GM03348 (cell line): ENCODE measurements at regions not wholly inside any gene's neighbourhood (a gene's known extent, or its start where the extent isn't known, plus 50 kb on each side); places are given as distances from the start of the nearest gene placed in this dataset.
"Not testable (repeated sequence)": the region's sequence is repeated elsewhere in the genome, so short reads cannot be mapped to it uniquely, and the experiment has no call there.

Experiments used
- DNase-seq: peaks from one replicate; pipeline ENCODE4 v3.0.0; 2012; ENCODE audit warnings: low spot score

DNA sequence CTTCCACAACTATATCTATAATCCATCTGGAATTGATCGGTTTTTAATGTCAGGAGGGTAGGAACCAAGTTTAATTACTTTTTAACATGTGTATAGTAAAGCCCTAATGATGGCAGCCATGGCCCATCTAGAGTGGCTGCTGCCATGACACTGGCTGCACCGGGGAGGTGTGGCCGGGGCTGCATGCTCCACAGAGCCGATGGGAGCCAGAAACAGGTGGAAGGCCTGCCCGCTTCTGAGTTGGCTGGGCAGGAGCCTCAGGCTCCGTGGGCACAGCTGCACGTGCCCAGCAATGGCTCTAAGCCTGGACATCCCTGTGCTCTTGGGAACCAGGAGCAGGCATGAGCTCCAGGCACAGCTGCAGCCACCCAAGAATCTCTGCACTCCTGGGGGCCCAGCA, 73.0 kb downstream of the GBP6 start:
- no peak for DNase-seq

DNA sequence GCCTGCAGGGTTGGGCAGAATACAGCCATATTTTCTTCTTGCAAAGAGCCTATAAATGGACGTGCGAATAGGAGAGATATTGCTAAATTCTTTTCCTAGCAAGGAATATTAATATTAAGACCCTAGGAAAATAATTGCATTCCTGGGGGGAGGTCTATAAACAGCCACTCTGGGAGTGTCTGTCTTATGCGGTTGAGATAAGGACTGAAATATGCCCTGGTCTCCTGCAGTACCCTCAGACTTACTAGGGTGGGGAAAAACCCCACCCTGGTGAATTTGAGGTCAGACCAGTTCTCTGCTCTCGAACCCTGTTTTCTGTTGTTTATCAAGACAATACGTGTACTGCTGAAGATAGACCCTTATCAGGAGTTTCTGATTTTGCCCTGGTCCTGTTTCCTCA, 74.4 kb downstream of the GBP6 start:
- DNase-seq: not testable (repeated sequence)

DNA sequence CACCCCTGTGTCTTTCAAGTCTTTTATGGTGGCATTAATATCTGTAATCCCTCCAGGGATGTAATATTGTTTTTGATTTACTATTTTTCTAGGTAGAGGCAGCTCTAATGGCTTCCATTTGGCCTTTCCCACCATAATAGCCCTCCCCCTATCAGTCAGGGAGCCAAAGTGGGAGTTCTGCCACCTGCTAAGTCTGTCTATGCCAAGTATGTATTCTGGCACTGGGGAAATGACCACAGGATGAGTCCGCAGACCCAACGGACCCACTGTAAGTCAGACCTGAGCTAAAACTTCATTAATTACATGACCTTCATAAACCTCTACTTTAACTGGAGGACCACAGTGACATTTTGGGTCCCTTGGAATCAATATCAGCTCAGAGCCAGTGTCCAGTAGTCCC, 77.1 kb downstream of the GBP6 start:
- no peak for DNase-seq

DNA sequence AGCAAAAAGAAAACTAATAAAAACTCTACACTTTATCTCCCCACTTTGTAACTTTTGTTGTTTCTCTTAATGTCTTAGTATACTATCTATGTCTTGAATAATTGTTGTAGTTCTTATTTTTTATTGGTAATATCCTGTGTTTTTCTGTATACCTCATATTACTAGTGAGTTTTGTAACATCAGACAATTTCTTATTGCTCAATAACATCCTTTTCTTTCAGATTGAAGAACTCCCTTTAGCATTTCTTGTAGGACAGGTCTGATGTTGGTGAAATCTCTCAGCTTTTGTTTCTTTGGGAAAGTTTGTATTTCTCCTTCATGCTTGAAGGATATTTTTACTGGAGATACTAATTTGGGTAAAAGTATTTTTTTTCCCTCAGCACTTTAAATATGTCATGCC, 79.8 kb upstream of the LRRC8B start:
- no peak for DNase-seq

DNA sequence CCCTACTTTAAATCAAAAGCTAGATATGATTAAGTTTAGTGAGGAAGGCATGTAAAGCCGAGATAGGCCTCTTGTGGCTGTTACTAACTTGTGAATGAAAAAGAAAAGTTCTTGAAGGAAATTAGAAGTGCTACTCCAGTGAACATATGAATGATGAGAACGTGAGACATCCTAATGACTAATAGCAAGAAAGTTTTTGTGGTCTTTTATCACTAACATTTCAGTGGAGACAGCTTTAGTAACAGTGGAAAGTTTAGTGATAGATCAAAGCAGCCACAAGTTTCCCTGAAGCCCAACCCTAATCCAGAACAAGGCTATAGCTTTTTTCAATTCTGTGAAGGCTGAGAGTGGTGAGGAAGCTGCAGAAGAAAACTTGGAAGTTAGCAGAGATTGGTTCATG, 73.6 kb upstream of the LRRC8B start:
- DNase-seq: peak; percentile 11

DNA sequence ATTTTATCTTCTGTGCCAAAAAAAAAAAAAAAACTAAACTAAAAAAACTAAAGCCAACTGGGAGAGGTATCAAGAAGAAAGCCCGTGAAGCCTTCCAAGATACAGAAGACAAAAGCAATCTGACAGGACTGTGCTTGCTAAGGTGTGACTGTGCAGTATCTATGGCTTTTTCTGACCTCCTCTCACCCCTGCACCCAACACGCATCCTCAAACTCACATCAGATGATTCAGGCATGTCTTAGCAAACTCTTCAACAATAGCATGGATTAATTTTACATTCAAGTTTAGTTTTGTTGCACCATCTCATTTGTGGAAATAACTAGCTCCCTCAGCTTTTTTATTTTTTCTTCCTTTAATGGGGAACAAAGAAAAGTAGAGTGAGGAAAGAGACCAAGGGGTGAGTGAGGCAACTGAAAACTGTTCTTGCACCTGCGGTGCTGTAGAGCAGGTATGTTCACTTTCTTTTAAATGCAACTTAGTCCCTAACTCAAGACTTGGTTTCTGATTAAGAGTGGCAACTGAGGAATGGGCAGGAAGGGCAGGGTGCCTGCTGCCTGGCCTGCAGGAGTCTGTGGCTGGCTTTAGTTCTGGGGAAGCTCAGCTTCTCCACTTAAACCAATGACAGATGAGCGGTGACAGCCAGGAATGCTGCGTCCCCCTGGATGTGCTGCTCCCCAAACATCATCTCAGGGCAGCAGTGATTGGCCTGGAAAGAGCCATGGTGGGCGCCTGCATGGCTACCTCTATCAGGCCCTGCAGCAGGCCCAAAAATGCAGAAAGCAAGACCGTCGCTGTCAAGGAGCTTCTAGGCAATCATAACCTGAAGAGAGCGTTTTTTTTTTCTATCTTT, 71.3 kb upstream of the LRRC8B start:
- no peak for DNase-seq

DNA sequence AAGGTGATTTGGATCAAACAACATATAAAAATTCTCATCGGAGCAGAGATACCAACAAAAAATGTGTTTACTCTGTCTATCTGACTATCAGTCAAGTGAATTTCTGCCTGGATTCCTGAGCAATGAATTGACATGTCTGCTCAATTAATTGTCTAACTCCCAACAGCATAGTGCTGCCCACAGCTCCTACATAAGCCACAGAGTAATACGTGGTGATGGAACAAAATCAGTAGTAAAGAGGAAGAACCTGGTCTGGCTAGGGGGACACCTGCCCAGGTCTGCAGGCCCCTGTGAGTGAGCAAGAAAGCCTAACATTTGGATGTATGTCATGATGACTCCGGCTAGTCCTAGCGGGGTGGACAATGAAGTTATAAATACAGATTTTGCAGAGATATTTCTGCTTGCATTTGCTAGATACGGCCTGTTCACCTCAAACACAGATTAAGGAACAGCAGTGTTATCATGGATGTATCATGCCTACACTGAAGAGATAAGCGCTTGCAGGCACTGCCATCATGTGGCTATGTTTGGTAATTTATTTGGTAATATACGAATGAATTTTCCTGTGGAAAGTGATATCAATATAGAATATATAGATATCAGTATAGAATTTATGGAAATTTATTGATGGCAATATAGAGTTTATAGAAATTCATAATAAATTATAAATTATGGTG, 69.6 kb upstream of the LRRC8B start:
- DNase-seq: peak; percentile 68

DNA sequence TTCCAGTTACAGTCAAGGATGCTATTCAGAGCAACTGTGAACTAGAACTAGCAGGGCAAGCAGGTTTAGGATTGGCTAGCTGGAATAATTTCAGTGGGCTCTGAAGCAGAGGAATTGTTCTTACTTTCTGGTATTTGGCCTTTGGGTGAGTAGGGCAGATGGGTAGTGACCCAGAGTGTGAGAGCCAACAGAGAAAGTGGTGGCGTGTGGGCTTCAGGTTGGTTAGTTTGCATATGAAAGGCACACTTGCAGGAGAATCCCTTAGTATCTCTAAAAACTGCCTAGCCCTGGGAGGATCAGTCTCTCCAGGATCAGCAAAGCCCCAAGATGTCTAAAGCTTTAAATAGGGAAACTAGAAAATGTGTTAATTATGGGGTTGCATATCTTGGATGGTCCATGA, 67.6 kb upstream of the LRRC8B start:
- no peak for DNase-seq

DNA sequence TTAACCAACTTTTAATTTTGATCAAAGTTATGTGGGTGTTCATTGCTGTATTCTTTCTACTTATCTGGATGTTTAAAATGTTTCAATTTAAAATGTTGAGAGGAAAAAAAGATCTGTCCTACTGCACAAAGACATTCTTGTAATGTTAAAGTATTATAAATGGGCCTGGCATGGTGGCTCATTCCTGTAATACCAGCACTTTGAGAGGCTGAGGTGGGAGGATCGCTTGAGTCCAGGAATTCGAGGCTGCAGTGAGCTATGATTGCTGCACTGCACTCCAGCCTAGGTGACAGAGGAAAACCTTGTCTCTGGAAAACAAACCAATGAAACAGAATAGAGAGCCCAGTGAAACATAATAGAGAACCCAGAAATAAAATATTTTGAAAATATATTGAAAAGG, 65.5 kb upstream of the LRRC8B start:
- DNase-seq: no peak

DNA sequence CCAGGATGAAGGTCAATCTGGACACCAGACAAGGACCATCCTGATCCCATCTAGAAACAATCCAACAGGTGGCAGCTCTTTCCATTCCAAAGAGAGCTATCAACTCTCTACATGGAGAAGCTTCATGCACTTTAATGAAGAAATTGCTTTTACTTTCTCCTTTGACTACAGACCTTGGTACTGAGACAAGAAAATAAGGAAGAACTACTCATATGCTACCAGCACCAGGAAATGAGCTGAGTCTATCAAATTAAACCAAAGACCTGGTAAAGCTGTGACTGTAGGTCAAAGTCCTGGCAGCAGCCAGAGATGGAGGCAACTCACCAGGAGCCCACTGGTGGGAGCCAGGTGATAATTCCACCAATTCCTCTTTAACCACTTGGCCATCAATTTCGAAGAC, 64.3 kb upstream of the LRRC8B start:
- no peak for DNase-seq

DNA sequence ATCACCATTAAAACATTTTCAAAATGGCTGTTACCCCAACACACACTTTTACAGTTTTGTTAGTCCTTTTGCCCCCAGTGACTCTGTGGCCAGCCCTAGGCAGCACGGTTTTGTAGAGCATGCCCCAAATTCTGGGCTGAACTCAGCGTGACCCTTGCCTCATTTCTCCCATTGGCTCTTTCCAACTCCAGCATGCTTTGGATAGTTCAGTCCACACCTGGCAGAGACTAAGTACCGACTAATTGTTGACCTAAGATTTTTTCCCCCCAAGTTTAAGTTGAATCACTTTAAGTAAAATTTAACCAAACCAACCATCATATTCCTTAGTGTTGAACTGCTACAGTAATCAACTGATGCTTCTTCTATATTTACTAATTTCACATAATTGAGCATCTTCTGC, 62.4 kb upstream of the LRRC8B start:
- no peak for DNase-seq

DNA sequence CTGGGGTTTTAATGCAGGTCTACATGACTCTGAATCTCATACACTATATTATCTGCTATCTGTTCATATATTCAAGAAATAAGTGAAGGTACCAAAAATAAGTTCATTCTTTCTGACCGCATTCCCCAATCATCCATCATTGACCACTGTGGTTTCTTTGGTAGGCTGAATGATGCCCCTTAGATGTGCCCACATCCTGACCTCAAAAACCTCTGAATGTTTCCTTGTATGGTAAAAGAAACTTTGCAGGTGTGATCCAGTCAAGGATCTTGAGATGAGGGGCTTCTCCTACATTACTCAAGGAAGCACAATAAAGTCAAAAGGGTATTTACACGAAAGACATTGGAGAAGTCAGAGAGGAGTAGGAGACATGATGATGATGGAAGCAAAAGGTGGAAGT, 60.6 kb upstream of the LRRC8B start:
- DNase-seq: no peak

DNA sequence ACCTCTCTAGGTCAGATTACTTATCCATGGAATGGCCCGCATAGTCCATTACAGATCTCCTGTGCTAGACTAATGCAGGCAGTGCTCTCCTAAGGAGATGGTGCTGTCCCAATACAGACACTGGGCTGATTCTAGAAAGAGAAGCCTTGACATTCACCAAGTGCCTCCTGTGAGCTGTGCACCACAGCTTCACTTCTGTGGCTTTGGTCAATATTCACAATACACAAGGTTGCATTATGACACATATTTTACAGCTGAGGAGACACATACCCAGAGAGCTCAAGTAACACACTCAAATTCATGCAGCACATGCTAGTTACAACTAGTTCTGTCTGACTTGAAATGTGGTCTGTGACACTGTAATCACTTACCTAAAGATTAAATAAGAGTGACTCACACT, 59.4 kb upstream of the LRRC8B start:
- no peak for DNase-seq

DNA sequence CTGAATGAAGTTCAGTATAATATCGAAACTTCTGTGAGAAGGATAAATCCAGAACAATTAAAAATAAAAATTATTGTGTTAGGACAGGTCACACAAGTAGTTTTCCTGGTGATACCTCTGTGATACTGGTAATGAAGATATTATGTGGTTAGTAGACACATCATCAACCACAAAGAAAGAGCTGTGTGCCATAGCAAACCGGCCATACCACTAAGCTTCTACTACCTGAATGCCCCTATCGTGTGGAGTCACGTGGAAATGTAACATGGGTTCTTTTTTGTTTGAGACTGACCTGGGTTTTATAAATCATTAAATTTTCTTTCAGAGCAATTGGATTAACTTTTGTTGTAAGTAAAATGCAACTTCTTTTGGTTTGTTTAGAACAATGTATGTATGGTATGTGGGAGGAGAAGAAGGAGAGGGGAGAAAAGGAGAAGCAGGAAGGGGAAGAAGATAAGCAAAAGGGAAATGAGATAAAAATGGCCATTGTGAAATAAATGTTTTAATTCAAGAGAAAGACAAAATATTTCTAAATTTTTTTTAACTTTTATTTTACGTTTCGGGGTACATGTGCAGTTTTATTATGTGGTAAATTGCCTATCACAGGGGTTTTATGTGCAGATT, 58.2 kb upstream of the LRRC8B start:
- DNase-seq: no peak

DNA sequence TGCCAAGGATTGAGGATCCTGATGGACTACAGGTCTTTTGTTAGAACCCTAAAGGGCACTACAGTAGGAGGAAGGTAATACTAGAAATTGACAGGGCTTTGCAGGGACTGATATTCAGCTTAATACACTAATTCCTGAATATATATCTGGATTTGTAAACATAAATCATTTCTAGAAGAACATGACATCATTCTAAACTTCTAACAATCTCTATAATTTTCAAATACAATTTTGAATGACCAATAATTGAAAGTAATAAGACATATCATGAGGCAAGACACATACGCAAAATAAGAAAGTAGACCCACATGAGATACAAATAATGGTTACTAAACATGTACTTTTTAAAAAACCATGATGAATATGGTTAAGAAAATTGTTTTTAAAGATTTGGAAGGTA, 52.4 kb upstream of the LRRC8B start:
- DNase-seq: no peak

DNA sequence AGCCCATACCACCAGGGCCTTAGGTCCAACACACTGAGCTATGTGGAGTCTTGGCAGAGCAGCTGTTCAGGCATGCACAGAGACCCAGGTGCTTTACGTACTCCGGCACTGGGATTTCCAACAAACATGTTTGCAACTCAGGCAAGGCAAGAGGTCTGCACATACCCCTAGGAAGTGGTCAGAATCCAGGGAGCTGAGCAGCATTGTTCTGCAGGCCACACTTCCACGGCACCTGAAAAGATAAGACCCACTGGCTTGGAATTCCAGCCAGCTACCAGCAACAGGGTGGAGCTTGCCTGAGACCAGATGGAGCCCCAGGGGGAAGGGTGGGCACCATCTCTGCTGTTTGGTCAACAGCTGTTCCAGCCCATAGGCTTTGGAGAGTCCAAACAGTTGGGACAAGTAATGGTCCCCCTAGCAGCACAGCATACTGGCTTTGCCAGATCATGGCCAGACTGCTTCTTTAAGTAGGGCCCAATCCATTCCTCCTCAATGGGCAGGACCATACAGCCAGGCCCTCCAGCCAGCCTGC, 51.7 kb upstream of the LRRC8B start:
- no peak for DNase-seq
